Breast epithelium (tissue), 4 donors: ENCODE measurements at regions not wholly inside any gene's neighbourhood (a gene's known extent, or its start where the extent isn't known, plus 50 kb on each side); places are given as distances from the start of the nearest gene placed in this dataset.

Source experiments
- DNase-seq, 2 donors: peaks; one replicate each; pipeline ENCODE4 v3.0.0-alpha.2; 2019; ENCODE audit warnings: low spot score in 2 of 2
- H3K27ac ChIP-seq, 2 donors: fragments of 200-600 bp; sonication (generic) in 1 of 2; one replicate each; pipeline ENCODE4 v1.5.1; 2016 to 2019; ENCODE audit warnings: mild to moderate bottlenecking in 1 of 2
- H3K27me3 ChIP-seq, 2 donors: fragments of 200-600 bp; sonication (generic) in 1 of 2; one replicate each; pipeline versions ENCODE4 v1.5.1 to v1.6.0; 2017 to 2019; ENCODE audit warnings: control low read depth in 1 of 2, mild to moderate bottlenecking in 1 of 2
- H3K36me3 ChIP-seq: fragments of 200-600 bp; one replicate; pipeline ENCODE4 v1.5.1; 2019
- H3K4me1 ChIP-seq, 2 donors: fragments of 200-600 bp; sonication (generic); one replicate each; pipeline ENCODE4 v1.5.1; 2016 to 2019; ENCODE audit warnings: control low read depth in 1 of 2
- H3K4me3 ChIP-seq, 3 donors: fragments of 200-600 bp; sonication (generic); 1 replicate in 2 of 3; 2 replicates in 1 of 3; pipeline ENCODE4 v1.5.1; 2016 to 2019; ENCODE audit warnings: mild to moderate bottlenecking in 3 of 3, moderate library complexity in 2 of 3
- H3K9me3 ChIP-seq, 2 donors: fragments of 200-600 bp; sonication (generic) in 1 of 2; one replicate each; pipeline ENCODE4 v1.5.1; 2016 to 2019; ENCODE audit warnings: control low read depth in 1 of 2
- POLR2A ChIP-seq: fragments of 450-650 bp; IDR thresholded peaks from one replicate; pipeline ENCODE4 v1.6.1; 2016; ENCODE audit warnings: antibody characterized with exemption, mild to moderate bottlenecking, moderate library complexity
- POLR2AphosphoS5 ChIP-seq, 3 donors: sonication (generic); formaldehyde crosslinking; IDR thresholded peaks; one replicate each; pipeline ENCODE4 v1.6.1; 2017; ENCODE audit warnings: antibody characterized with exemption in 3 of 3
- intact Hi-C: fragments of 100-400 bp; cut with DNase I; formaldehyde crosslinking; loops from one replicate; pipeline ENCODE4 v1.15.1; 2023; ENCODE audit warnings: low total_unique reads
- TF ChIP-seq, protein P1 (sequence below), 3 donors: fragments of 450-650 bp; IDR thresholded peaks; one replicate each; pipeline ENCODE4 v1.5.1; 2016 to 2017; ENCODE audit warnings: antibody characterized with exemption in 3 of 3, mild to moderate bottlenecking in 3 of 3, moderate library complexity in 3 of 3

DNA sequence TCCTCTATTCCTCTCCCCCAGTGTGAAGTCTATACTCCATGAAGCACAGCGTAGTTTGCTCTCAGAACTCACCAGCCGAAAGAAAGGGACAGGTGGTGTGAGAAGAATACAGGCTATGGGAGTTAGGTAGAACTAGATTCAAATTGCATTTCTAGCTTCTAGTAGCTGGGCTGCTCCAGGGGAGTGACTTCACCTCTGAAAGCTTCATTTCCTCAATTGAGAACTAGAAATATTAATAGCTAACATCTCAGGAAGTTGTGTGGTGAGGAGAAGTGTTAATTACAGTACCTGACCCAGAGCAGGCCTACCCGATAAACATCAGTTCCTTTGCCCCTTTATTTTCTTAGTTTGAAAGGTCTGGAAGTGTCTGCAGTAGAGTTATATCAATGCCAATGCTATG lies 484.7 kb upstream of the TENM4 start:
- Histone ChIP-seq H3K27ac (no peak overlapping the region), H3K27me3 (no peaks in the 10 kb centered on the region), H3K4me3 (no peak overlapping the region), H3K4me1 (no peaks in the 10 kb centered on the region), H3K9me3 (no peaks in the 10 kb centered on the region), H3K36me3 (no peaks in the 10 kb centered on the region)
- intact Hi-C loops, result no loop called here
- TF ChIP-seq POLR2A, result no peak
- TF ChIP-seq POLR2AphosphoS5 (IDR thresholded peaks at IDR 0.05), result no peak
- TF ChIP-seq, protein P1, sequence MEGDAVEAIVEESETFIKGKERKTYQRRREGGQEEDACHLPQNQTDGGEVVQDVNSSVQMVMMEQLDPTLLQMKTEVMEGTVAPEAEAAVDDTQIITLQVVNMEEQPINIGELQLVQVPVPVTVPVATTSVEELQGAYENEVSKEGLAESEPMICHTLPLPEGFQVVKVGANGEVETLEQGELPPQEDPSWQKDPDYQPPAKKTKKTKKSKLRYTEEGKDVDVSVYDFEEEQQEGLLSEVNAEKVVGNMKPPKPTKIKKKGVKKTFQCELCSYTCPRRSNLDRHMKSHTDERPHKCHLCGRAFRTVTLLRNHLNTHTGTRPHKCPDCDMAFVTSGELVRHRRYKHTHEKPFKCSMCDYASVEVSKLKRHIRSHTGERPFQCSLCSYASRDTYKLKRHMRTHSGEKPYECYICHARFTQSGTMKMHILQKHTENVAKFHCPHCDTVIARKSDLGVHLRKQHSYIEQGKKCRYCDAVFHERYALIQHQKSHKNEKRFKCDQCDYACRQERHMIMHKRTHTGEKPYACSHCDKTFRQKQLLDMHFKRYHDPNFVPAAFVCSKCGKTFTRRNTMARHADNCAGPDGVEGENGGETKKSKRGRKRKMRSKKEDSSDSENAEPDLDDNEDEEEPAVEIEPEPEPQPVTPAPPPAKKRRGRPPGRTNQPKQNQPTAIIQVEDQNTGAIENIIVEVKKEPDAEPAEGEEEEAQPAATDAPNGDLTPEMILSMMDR (IDR thresholded peaks at IDR 0.05), result no peak
- no peak for DNase-seq

DNA sequence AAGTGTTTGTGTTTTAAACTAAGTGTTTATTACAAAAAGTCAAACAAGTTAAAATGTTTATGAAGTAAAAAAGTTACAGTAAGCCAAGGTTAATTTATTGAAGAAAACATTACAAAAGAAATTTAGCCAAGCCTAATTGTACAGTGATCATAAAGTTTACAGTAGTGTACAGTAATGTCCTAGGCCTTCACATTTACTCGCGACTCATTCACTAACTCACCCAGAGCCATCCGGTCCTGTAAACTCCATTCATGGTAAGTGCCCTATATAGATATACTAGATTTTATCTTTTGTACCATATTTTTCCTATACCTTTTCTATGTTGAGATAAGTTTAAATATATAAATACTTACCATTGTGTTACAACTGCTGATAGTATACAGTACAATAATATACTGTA lies 481.8 kb upstream of the TENM4 start:
- intact Hi-C loops, result no loop called here
- no peaks in the 10 kb centered on the region for H3K27me3 ChIP-seq
- no peaks in the 10 kb centered on the region for H3K36me3 ChIP-seq
- no peaks in the 10 kb centered on the region for H3K4me1 ChIP-seq
- H3K27ac ChIP-seq, result no peak overlapping the region
- no peak for DNase-seq
- no peaks in the 10 kb centered on the region for H3K9me3 ChIP-seq
- TF ChIP-seq, protein P1 (IDR thresholded peaks at IDR 0.05), result no peak
- TF ChIP-seq POLR2AphosphoS5 (IDR thresholded peaks at IDR 0.05) (no peak), POLR2A (no peak)
- no peak overlapping the region for H3K4me3 ChIP-seq

DNA sequence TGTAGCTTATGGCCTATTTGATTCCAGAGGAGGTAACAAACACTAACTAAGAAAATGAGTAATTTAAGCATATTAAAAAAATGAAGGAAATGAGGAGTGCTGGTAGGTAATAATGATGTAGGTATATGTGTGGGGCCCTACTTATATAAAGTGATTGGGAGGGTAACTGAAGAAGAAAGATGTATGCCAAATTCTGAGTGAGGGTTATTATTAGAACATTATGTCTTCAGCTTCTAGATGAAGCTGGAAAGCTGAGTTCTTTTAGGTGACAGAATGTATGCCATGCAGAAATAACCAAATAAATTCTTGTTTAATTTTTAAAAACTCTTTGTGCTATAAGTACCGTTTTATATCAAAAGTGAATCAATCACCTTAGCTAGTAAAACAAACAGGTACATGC lies 479.6 kb upstream of the TENM4 start:
- Histone ChIP-seq H3K27ac (no peak overlapping the region), H3K9me3 (no peaks in the 10 kb centered on the region), H3K4me3 (no peak overlapping the region), H3K36me3 (no peaks in the 10 kb centered on the region), H3K27me3 (no peaks in the 10 kb centered on the region), H3K4me1 (no peaks in the 10 kb centered on the region)
- intact Hi-C loops, result no loop called here
- TF ChIP-seq POLR2AphosphoS5 (IDR thresholded peaks at IDR 0.05) (no peak), POLR2A (no peak)
- TF ChIP-seq, protein P1 (IDR thresholded peaks at IDR 0.05), result no peak
- no peak for DNase-seq

DNA sequence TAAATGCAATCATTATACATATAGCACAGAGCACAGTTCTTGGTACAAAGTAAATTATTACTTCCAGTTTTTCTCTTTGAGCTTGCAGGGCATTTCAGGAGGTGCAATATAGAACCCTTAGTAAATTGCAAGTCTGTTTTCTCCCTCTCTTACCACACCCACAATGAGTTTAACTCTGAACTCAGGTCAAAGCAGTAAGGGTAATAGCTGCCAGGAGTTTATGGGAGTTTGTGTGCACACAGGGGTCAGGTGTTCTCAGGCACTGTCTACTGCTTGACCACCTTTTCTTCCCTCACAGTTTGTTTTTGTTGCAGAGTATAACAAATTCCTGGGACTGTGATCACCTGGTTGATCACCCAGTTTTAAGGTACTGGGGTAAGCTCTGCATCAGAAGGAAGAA lies 478.5 kb upstream of the TENM4 start:
- Histone ChIP-seq H3K36me3 (no peaks in the 10 kb centered on the region), H3K27me3 (no peaks in the 10 kb centered on the region), H3K4me3 (no peak overlapping the region), H3K4me1 (no peaks in the 10 kb centered on the region), H3K27ac (no peak overlapping the region), H3K9me3 (no peaks in the 10 kb centered on the region)
- DNase-seq, result no peak
- intact Hi-C loops, result no loop called here
- no peak for TF ChIP-seq POLR2A
- TF ChIP-seq, protein P1 (IDR thresholded peaks at IDR 0.05), result no peak
- TF ChIP-seq POLR2AphosphoS5 (IDR thresholded peaks at IDR 0.05), result no peak

DNA sequence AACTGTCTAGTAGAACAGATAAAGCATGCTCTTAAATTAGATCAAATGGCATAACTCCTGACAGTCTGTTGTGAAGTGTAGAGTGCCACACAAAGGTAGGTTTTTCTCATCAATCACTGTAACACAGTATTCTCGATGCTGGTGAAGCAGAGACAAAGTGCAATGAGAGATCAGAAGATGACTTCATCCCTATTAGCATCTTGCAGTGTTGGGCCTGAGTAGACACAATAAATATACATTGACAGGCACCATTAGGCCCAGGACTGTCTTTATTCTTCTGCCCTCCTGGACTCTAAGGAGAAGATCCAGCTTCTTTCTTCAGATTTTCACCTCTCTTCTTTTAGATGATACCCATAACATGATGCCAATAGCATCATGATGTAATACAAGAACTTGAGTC lies 478.0 kb upstream of the TENM4 start:
- H3K4me1 ChIP-seq, result no peaks in the 10 kb centered on the region
- H3K27me3 ChIP-seq, result no peaks in the 10 kb centered on the region
- no peaks in the 10 kb centered on the region for H3K9me3 ChIP-seq
- intact Hi-C loops, result no loop called here
- H3K36me3 ChIP-seq, result no peaks in the 10 kb centered on the region
- H3K27ac ChIP-seq, result no peak overlapping the region
- TF ChIP-seq POLR2A (no peak), POLR2AphosphoS5 (IDR thresholded peaks at IDR 0.05) (no peak)
- TF ChIP-seq, protein P1 (IDR thresholded peaks at IDR 0.05), result no peak
- no peak overlapping the region for H3K4me3 ChIP-seq
- DNase-seq, result no peak
